GM12891 (cell line): ENCODE measurements at regions not wholly inside any gene's neighbourhood (a gene's known extent, or its start where the extent isn't known, plus 50 kb on each side); places are given as distances from the start of the nearest gene placed in this dataset.
"Not testable (repeated sequence)": the region's sequence is repeated elsewhere in the genome, so short reads cannot be mapped to it uniquely, and the experiment has no call there.

ENCODE experiments used
- DNase-seq: peaks from one replicate; pipeline ENCODE4 v3.0.0; 2011; ENCODE audit warnings: low spot score; ENCODE audit not compliant: insufficient read length
- FAIRE-seq: peaks from 2 replicates; lab custom pipeline; 2011; peaks lifted over from hg19 to GRCh38; lab: Jason Lieb, UNC
- PAX5 ChIP-seq: IDR thresholded peaks from 2 replicates; pipeline ENCODE4 v1.6.1; 2011; ENCODE audit warnings: low read length, moderate library complexity, mild to moderate bottlenecking; ENCODE audit not compliant: insufficient read depth, severe bottlenecking
- POLR2A ChIP-seq: IDR thresholded peaks from 2 replicates; pipeline ENCODE4 v1.6.1; 2011; ENCODE audit warnings: low read depth, low read length, control low read depth
- POLR2AphosphoS5 ChIP-seq: IDR thresholded peaks from 2 replicates; pipeline ENCODE4 v1.6.1; 2011; ENCODE audit warnings: low read depth, low read length, control low read depth
- POU2F2 ChIP-seq: IDR thresholded peaks from 2 replicates; pipeline ENCODE4 v1.6.1; 2011; ENCODE audit warnings: low read depth, mild to moderate bottlenecking, control low read depth, low read length, moderate library complexity
- SPI1 ChIP-seq: IDR thresholded peaks from 2 replicates; pipeline ENCODE4 v1.6.1; 2011; ENCODE audit warnings: low read depth, low read length, control low read depth
- TAF1 ChIP-seq: IDR thresholded peaks from 2 replicates; pipeline ENCODE4 v1.6.1; 2011; ENCODE audit warnings: low read depth, low read length, control low read depth

DNA sequence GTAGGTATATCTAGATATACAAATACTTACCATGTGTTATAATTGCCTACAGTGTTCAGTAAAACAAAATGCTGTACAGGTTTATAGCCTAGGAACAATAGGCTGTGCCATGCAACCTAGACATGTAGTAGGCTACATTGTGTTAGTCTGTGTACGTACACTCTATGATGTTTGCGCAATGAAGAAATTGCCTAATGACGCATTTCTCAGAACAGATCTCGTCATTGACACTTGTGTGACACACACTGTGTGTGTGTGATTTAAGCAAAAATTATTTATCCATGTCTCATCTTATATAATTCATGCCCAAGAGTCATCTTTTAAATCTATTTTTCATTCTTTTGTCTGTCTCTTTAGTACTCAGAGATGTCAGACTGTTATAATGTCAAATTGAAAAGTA lies 1888.8 kb upstream of the PCDH20 start:
- TF ChIP-seq TAF1 = no peak
- no peak for TF ChIP-seq POLR2AphosphoS5
- TF ChIP-seq PAX5 = no peak
- TF ChIP-seq POU2F2 = no peak
- no peak for TF ChIP-seq SPI1
- TF ChIP-seq POLR2A = no peak
- DNase-seq (no peak), FAIRE-seq (no peak)

DNA sequence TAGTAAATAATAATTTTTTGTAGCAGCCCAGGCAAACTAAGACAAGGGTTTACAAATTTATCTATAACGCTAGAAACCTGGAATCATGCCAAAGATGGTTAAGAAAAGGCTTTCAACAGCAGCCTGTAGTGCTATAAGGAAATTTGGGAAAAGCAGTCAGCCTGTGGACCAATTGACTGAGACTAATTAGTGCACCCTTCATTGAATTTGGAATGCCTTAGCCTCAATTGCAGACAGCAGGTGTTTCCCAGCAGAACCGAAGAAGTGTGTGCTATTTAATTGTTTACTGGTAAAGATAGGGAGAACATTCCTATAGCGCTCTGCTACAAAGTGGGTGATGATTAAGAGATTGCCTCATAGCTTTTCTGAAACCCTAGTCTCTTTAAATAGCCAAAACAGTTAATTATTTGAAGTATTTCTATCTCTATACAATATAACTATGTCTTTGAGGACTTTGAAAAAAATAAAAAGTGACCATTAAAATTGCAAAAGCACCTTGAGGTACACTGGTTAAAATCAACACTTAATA lies 1884.3 kb upstream of the PCDH20 start:
- no peak for DNase-seq
- TF ChIP-seq POLR2AphosphoS5 (no peak), POLR2A (no peak), POU2F2 (no peak)
- no peak for FAIRE-seq

DNA sequence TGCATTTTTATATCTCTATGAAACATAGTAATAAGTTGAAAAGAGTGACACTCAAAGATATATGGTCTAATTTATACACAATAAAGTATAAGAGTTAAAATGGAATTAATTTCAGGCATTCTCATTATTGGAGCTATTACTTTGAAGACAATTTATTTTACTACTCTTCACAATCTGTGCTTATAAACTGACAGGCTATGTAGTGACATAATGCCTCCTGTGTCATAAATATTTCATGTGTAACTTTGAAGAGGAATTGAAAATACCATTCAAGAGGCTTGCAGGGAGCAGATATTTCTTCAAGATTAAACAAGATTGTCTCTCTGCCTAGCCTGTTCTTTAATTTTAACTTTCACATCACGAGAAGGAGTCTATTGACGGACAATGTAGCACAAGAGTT lies 1881.5 kb upstream of the PCDH20 start:
- no peak for DNase-seq
- FAIRE-seq = no peak
- TF ChIP-seq POLR2AphosphoS5 (no peak), POLR2A (no peak), SPI1 (no peak), POU2F2 (no peak), TAF1 (no peak), PAX5 (no peak)

DNA sequence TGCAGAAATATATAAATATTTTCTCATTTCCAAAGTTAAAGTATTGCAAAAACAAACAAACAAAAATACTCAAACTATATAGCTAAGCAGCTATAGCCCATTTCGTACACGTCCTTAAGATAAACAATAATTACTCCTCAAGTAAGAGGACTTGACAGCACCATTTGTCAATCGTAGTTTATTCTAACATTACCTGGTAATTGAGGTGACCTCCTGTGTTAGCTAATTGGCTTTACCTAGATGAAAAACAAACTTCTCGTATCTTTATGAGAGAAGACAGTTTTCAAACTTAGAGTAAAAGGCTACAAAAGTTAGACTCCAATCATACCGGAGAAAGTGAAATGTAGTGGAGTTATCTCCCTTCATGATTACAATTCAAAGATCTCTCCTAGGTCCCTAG lies 1876.1 kb upstream of the PCDH20 start:
- TF ChIP-seq SPI1 (no peak), POU2F2 (no peak), POLR2A (no peak), TAF1 (no peak), PAX5 (no peak), POLR2AphosphoS5 (no peak)
- no peak for DNase-seq
- no peak for FAIRE-seq

DNA sequence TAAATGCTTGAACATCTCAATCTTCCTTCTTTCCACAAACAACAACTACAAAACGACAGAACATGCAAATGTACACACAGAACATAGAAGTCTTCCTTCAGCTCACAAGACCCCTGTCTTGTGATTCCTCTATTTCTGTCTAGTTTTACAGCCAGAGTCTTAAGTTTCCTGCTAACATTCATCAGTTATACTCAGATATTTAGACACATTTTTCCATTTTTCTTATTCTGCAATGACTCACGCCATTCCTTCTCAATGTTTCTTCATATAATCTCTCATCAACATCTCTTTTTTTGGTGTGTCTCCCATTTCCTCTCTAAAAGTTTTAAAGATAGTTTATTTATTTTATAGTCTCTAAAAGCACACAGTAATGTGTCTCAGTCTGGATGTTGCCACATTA lies 1872.9 kb upstream of the PCDH20 start:
- TF ChIP-seq PAX5 (no peak), TAF1 (no peak), POLR2A (no peak), POLR2AphosphoS5 (no peak), POU2F2 (no peak), SPI1 (no peak)
- no peak for FAIRE-seq
- no peak for DNase-seq

DNA sequence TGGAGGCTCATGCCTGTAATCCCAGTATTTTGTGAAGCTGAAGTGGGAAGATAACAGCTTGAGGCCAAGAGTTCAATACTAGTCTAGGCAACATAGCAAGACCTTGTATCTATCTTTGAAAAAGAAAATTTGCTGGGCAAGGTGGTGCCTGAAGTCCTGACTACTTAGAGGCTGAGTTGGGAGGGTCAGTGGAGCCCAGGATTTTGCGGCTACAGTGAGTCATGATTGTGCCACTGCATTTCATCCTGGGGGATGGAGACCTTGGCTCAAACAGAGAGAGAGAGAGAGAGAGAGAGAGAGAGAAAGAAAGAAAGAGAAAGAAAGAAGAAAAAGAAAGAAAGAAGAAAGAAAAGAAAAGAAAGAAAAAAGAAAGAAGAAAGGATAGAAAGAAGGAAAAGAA lies 1872.3 kb upstream of the PCDH20 start:
- DNase-seq = no peak

DNA sequence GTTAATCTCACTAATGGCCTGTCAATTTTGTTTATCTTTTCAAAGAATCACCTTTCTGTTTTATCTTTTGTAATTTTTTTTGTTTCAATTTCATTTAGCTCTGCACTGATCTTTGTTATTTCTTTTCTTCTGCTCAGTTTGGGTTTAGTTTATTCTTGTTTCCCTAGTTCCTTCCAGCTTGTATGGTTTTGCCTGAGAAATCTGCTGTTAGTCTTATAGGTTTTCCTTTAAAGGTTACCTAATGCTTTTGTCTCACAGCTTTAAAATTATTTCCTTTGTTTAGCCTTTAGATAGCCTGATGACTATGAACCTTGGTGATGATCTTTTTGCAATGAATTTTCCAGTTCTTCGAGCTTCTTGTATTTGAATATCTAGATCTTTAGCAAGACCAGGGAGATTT lies 1869.8 kb upstream of the PCDH20 start:
- DNase-seq = no peak
- no peak for TF ChIP-seq SPI1
- no peak for TF ChIP-seq POLR2AphosphoS5
- no peak for TF ChIP-seq POLR2A
- no peak for TF ChIP-seq PAX5
- TF ChIP-seq POU2F2 = no peak
- no peak for TF ChIP-seq TAF1
- FAIRE-seq = no peak

More for the DNA sequence above, 1872.3 kb upstream of the PCDH20 start:
- FAIRE-seq = no peak
- no peak for TF ChIP-seq POLR2A
- TF ChIP-seq POLR2AphosphoS5 = no peak
- TF ChIP-seq TAF1 = no peak
- no peak for TF ChIP-seq POU2F2
- no peak for TF ChIP-seq SPI1
- TF ChIP-seq PAX5 = no peak

DNA sequence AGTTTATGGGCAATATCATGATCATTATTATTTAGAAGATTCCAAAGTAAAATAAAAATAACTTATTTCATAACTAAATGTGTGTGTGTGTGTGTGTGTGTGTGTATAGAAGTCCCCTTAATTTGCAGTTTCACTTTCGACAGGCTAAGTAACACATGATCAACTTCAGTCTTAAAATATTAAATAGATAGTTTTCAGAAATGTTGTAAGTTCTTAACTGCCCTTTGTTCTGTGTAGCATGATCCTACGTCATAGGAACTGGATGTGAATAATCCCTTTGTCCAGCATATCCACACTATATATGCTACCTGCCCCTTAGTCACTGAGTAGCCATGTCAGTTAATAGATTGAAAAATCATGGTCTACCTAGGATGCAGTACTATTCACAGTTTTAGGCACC lies 1863.5 kb upstream of the PCDH20 start:
- TF ChIP-seq POU2F2 (no peak), POLR2A (no peak), TAF1 (no peak), POLR2AphosphoS5 (no peak)
- FAIRE-seq (no peak), DNase-seq (no peak)

DNA sequence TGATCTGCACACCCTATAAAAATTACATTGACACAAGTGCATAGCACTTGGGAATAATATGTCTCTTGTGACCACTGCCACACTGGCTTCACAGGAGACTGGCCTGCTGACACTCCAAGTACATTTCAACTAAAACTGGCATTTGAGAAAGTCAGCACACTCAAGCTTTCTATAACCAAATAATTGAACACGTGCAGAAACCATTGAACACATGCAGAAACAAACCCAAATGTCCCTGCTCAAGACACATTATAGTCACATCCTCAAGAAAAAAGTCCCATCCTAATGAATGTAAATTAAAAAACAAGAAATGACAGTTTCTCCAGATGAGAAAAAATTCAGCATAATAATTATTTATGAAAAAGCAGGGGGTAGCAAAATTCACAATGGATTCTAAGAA lies 1859.1 kb upstream of the PCDH20 start:
- TF ChIP-seq POLR2AphosphoS5 (no peak), TAF1 (no peak), POU2F2 (no peak), SPI1 (no peak), POLR2A (no peak), PAX5 (no peak)
- FAIRE-seq = no peak
- DNase-seq = no peak

DNA sequence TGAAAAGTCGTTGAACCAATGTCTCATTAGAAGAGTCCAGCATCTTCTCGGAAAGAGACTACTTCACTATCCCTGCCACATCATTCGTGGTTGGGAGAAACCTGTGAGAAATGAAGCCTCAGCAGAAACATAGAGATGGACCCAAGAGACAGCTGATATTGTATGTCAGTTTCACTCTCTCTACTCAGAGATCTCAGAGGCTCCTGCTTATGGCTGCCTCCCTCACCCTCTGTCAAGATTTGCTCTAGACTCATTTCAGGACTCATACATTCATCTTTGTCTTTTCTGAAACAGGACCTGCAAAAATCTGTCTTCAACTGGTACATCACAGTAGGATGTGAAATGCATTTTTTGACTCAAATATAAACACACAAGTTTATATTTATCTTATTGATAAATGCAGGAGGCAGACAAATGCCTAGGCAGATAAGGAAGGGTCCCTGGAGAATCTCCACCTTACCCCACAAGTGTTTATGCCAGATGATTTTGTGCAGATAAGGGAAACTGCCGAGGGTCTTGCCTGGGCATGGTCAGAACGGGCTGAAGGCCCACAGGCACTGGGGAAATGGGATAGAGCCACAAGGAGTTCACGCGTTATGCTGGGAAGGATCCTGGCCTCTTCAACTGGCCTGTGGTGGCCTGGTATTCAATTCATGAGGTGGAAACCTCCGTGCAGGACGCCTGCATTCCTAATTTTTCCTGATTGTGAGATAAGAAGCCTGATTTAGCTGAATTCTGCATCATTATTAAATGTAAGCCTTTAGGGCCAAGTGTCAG lies 1834.0 kb upstream of the PCDH20 start:
- FAIRE-seq (no peak), DNase-seq (no peak)
- TF ChIP-seq SPI1 (no peak), PAX5 (no peak), POLR2AphosphoS5 (no peak), TAF1 (no peak), POU2F2 (no peak), POLR2A (no peak)

DNA sequence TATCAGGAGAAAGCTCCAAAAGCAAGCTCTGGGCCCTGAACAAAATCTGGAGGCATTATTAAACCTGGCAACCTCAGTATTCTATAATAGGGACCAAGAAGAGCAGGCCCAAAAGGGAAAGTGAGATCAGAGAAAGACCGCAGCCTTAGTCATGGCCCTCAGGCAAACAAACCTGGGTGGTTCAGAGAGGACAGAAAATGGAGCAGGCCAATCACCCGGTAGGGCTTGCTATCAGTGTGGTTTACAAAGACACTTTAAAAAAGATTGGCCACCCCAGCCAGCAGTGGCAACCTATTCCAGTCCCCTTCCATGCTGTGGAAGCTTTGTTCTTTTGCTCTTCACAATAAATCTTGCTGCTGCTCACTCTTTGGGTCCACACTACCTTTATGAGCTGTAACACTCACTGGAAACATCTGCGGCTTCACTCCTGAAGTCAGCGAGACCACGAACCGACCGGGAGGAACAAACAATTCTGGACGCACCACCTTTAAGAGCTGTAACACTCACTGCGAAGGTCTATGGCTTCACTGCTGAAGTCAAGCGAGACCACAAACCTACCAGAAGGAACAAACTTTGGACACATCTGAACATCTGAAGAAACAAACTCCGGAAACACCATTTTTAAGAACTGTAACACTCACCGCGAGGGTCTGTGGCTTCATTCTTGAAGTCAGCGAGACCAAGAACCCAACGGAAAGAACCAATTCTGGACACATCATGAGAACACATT lies 1821.2 kb upstream of the PCDH20 start:
- not testable (repeated sequence) for FAIRE-seq, DNase-seq

DNA sequence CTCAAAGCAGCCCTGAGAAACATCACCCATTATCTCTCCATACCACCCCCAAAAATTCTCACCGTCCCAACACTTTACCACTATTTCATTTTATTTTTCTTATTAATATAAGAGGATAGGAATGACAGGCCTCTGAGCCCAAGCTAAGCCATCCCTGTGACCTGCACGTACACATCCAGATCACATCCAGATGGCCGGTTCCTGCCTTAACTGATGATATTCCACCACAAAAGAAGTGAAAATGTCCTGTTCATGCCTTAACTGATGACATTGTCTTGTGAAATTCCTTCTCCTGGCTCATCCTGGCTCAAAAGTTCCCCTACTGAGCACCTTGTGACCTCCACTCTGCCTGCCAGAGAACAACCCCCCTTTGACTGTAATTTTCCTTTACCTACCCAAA lies 1802.9 kb upstream of the PCDH20 start:
- FAIRE-seq, DNase-seq: not testable (repeated sequence)
